Epithelial cell of esophagus (primary cell): ENCODE measurements at regions not wholly inside any gene's neighbourhood (a gene's known extent, or its start where the extent isn't known, plus 50 kb on each side); places are given as distances from the start of the nearest gene placed in this dataset.

Experiments
- DNase-seq: peaks from one replicate; pipeline ENCODE4 v3.0.0; 2010; ENCODE audit warnings: low read depth
- H3K4me3 ChIP-seq: 2 replicates; pipeline ENCODE4 v1.5.1; 2011; ENCODE audit warnings: mild to moderate bottlenecking, low read length, control low read depth
- TF ChIP-seq, protein P1 (sequence below): IDR thresholded peaks from 2 replicates; pipeline ENCODE4 v1.5.1; 2011; ENCODE audit warnings: low read depth, mild to moderate bottlenecking, low read length, control low read depth, inconsistent platforms; ENCODE audit not compliant: insufficient read depth; ENCODE audit errors: missing control alignments

DNA sequence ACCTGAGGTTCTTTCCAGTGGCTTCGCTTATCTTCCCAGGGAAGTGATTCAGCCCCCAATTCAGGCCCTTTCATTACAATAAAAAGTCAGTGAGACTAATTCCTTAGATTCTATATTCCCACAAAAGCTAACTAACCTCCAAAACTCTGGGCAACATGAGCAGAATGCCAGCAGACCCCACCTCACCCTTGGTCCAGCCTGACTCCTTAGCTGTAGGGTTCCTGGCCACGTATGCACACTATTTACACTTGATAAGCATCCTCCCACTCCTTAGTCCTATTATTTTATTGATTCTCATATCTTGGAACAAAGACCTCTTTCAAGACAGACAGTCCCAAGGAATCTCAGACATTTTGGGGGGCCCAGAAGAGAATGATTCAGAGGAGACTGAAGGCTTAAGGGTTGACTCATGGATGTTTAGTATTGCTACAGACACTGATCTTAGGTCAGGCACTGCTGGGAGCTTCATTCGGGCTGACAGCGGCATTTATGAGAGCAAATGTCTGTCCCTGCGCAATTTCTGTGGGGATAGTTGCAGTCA is 162.6 kb upstream of the GDF10 start:
- DNase-seq, result peak; percentile 22
- no peak overlapping the region for H3K4me3 ChIP-seq
- TF ChIP-seq, protein P1, sequence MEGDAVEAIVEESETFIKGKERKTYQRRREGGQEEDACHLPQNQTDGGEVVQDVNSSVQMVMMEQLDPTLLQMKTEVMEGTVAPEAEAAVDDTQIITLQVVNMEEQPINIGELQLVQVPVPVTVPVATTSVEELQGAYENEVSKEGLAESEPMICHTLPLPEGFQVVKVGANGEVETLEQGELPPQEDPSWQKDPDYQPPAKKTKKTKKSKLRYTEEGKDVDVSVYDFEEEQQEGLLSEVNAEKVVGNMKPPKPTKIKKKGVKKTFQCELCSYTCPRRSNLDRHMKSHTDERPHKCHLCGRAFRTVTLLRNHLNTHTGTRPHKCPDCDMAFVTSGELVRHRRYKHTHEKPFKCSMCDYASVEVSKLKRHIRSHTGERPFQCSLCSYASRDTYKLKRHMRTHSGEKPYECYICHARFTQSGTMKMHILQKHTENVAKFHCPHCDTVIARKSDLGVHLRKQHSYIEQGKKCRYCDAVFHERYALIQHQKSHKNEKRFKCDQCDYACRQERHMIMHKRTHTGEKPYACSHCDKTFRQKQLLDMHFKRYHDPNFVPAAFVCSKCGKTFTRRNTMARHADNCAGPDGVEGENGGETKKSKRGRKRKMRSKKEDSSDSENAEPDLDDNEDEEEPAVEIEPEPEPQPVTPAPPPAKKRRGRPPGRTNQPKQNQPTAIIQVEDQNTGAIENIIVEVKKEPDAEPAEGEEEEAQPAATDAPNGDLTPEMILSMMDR, result no peak

DNA sequence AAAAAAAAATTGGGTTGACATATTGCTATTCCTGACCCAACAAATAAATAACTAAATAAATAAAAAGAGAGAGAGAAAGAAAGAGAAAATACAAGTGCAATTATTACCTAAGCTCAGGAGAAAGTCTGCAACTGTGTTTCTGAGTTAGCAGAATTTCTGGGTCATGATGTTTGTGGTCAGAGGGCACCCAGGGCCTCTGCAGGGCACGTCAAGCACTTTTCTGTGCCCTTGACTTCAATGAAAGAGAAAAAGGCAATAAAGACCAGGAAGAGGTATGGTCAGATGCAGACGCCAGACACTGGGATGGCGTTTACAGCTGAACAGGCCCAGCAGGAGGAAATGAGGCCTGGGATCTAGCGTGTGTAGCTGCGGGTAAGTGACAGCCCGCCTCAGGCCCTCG is 160.9 kb upstream of the GDF10 start:
- TF ChIP-seq, protein P1, result no peak
- DNase-seq, result no peak
- no peak overlapping the region for H3K4me3 ChIP-seq

DNA sequence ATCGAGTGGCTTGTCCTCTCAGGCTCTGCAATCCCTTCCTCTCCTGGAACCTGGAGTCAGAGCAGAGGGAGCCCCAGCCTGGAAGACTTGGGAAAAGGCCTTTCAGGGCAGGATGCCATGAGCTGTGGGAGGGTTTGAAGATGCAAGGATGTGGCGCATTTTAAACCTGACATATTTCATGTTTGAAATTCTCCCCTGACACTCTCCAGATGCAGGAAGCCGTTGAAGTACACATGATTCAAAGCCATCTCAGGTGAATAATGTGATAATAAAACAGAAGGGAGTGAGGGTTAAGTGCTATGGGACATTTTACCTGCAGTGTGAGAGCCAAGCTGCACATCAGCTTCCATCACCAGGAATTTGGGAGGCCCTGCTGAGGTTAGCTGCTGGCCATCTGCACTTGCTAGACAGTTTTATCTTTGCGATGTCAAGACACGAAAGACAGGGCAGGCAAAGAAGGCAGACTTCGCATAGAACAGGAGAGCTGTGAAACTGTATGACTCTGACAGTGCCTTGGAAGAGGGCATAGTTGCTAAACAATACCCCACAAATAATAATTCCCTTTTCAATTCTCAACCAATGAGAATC is 159.1 kb upstream of the GDF10 start:
- TF ChIP-seq, protein P1, result no peak
- H3K4me3 ChIP-seq, result no peak overlapping the region
- no peak for DNase-seq

DNA sequence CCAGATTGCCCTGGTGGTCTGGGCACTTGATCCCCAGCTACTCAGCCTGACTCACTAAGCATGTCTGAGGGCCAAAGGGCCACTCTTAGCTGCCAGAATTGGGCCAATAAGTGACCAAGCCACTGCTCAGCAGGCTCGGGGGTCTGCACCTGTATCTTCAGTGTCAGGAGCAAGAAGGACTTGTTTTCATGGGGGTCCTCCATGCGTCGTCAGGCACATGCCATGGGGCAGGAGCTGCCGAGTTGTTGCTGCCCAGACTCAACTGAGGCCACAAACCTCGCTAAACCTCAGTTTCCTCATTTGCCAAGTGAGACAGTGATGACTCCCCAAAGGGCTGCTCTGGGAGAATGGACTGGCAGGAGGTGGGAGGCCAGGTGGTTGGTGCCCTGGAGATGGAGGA is 158.6 kb upstream of the GDF10 start:
- TF ChIP-seq, protein P1, result no peak
- no peak for DNase-seq
- no peak overlapping the region for H3K4me3 ChIP-seq

DNA sequence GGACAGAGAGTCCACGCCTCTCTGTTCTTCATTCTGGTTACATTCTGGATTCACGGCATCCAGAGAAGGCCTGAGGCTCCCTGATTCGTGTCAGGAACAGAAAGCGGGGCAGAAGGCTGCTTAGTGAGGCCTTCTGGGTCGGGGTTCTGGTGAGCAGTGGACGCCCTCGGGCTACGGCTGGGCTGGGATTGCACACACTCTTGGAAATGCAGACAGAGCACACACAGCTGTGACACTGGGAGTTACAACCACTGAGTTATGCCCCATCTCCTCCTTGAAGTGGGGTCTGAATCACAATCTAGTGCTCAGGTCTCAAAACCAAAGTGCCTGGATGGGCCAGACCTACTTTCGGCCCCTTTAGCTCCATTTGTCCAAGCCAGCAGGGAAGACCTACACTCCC is 156.9 kb upstream of the GDF10 start:
- no peak overlapping the region for H3K4me3 ChIP-seq
- TF ChIP-seq, protein P1, result no peak

DNA sequence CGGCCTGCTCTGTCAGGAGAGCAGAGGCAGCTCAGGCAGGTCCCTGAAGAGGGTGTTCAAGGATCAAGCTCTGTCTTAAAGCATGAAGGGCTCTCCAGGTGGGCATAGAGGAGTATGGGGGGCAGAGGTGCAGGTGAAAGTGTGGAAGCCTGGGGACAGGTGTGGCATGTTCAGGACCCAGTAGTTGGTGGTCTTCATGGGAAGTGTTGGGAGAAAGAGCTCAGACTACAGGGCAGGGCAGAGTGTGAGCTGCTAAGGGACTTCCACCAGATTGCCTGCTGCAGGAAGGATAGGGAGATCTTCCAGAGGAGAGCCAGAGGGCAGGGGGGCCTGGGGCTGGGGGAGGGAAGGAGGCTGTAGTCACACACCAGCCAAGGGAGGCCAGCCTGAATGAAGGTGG is 156.5 kb upstream of the GDF10 start:
- DNase-seq, result no peak
- TF ChIP-seq, protein P1, result no peak

More for the DNA sequence above, 156.9 kb upstream of the GDF10 start:
- no peak for DNase-seq

DNA sequence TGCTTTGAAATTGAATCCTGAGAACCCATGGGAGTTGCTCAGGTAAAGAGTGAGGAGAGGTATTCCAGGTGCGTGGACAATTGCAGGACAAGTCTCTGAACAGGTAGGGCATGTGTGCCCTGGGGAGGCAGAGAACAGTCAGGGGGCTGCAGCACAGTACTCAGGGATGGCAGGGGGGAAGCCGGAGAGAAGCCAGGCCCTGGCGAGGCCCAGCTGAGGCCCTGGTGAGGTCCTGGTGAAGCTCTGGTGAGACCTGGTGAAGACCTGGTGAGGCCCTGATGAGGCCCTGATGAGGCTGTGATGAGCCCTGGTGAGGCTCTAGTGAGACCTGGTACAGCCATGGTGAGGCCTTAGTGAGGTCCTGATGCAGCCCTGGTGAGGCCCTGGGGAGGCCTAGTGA is 155.5 kb upstream of the GDF10 start:
- TF ChIP-seq, protein P1, result no peak
- no peak for DNase-seq
- H3K4me3 ChIP-seq, result no peak overlapping the region

More for the DNA sequence above, 156.5 kb upstream of the GDF10 start:
- H3K4me3 ChIP-seq, result no peak overlapping the region
